ENCODE measurements at regions not wholly inside any gene's neighbourhood (a gene's known extent, or its start where the extent isn't known, plus 50 kb on each side); places are given as distances from the start of the nearest gene placed in this dataset.

- TF ChIP-seq YY1 (IDR thresholded peaks at IDR 0.05; ENCODE audit: low read depth) = no peak
- TF ChIP-seq ZBTB7A (IDR thresholded peaks at IDR 0.05; ENCODE audit: low read depth) = no peak
- TF ChIP-seq REST (IDR thresholded peaks at IDR 0.05; ENCODE audit: low read depth) = no peak
- no peak for TF ChIP-seq EP300 (IDR thresholded peaks at IDR 0.05; ENCODE audit: borderline replicate concordance)
- no peak for TF ChIP-seq CEBPB (IDR thresholded peaks at IDR 0.05)
Observed at GRCh38 chr20:56989516-56989915, 276.9 kb downstream of the BMP7 start.

All from Ishikawa (cell line).